ENCODE measurements at regions not wholly inside any gene's neighbourhood (a gene's known extent, or its start where the extent isn't known, plus 50 kb on each side); places are given as distances from the start of the nearest gene placed in this dataset.

DNA sequence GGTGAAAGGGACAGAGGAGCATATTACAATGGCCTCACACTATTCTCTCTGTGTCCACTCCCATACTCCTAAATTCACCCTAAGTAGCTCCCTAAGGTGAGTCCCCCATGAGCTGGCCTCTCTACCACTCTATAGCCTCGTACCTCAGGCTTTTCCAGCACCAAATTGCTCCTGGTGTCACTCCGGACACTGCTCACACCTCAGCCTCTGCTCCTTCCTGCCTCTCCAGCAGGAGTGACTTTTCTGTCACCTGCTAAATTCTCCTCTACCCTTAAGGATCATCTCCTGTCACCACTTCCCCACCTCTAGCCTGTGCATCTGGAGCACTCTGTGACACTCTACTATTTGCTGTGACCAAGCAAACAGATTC lies 65.8 kb upstream of the CAMK1G start:
- in situ Hi-C loops (cut with MboI) = no loop called here
- no peak for DNase-seq

GRCh38 chr1:209519786-209520185 lies 63.7 kb upstream of the CAMK1G start:
- Histone ChIP-seq H3K9ac (no peak overlapping the region), H3K79me2 (ENCODE audit: insufficient read depth) (no peaks in the 10 kb centered on the region), H2AFZ (no peak overlapping the region), H3F3A (ENCODE audit: insufficient read depth) (no peaks in the 10 kb centered on the region), H3K4me1 (ENCODE audit: insufficient read depth) (no peaks in the 10 kb centered on the region), H3K4me3 (no peak overlapping the region), H3K4me2 (ENCODE audit: unreplicated experiment) (no peak overlapping the region), H4K20me1 (ENCODE audit: insufficient read depth) (no peaks in the 10 kb centered on the region), H3K9me3 (ENCODE audit: low read depth) (no peaks in the 10 kb centered on the region), H3K27me3 (replicated peaks; ENCODE audit: insufficient read depth) (0 out of 2 replicates have a peak, but pooled peaks cover 6% of the 10 kb centered on the region), H3K9me2 (ENCODE audit: insufficient read depth) (no peaks in the 10 kb centered on the region), H3K27ac (no peak overlapping the region), H3K36me3 (ENCODE audit: low read depth) (no peaks in the 10 kb centered on the region)
- in situ Hi-C loops (cut with MboI) = no loop called here
- DNase-seq = no peak
- WGBS, 2 experiments (ENCODE audit: low coverage in 1 of 2, low lambda C conversion rate in 2 of 2, missing lambda C conversion rate in 2 of 2) = 30 to 43% methylated on average over 4 of the region's 4 CpGs
- TF ChIP-seq EZH2 (IDR thresholded peaks at IDR 0.05; ENCODE audit: insufficient read depth, poor library complexity, severe bottlenecking) (no peak), EZH2phosphoT487 (IDR thresholded peaks at IDR 0.05; ENCODE audit: insufficient read depth, low read depth) (no peak)

More for the DNA sequence above, 65.8 kb upstream of the CAMK1G start:
- Histone ChIP-seq H3K4me2 (ENCODE audit: unreplicated experiment) (no peak overlapping the region), H3K4me3 (no peak overlapping the region), H3K9me3 (ENCODE audit: low read depth) (no peaks in the 10 kb centered on the region), H4K20me1 (ENCODE audit: insufficient read depth) (no peaks in the 10 kb centered on the region), H3K79me2 (ENCODE audit: insufficient read depth) (no peaks in the 10 kb centered on the region), H2AFZ (no peak overlapping the region), H3F3A (ENCODE audit: insufficient read depth) (no peaks in the 10 kb centered on the region), H3K27me3 (replicated peaks; ENCODE audit: insufficient read depth) (0 out of 2 replicates have a peak, but pooled peaks cover 6% of the 10 kb centered on the region), H3K9me2 (ENCODE audit: insufficient read depth) (no peaks in the 10 kb centered on the region), H3K36me3 (ENCODE audit: low read depth) (no peaks in the 10 kb centered on the region), H3K9ac (no peak overlapping the region), H3K27ac (no peak overlapping the region), H3K4me1 (ENCODE audit: insufficient read depth) (no peaks in the 10 kb centered on the region)
- WGBS, 2 experiments (ENCODE audit: low coverage in 1 of 2, low lambda C conversion rate in 2 of 2, missing lambda C conversion rate in 2 of 2) = 24 to 35% methylated on average over 2 of the region's 2 CpGs
- TF ChIP-seq EZH2 (IDR thresholded peaks at IDR 0.05; ENCODE audit: insufficient read depth, poor library complexity, severe bottlenecking) (no peak), EZH2phosphoT487 (IDR thresholded peaks at IDR 0.05; ENCODE audit: insufficient read depth, low read depth) (no peak)

DNA sequence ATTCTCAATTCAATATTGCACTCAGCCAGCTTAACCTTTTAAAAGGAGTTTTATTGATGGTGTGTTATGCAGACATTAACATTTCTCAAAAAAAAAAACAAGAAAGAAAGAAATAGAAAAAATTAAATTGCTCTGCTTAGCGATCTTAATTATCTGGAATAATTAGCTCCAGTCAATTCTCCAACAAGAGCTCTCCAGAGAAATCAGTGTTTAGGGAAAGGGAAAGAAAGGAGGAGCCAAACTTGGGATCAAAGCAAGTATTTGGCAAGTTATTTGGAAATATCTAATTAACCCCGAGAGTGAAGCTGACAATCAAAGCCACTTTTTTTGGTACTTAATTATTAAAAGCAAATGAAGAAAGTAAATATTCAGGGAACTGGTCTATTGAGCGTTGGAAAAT lies 60.7 kb upstream of the CAMK1G start:
- H3K27ac ChIP-seq = no peak overlapping the region
- 0 out of 2 replicates have a peak, but pooled peaks cover 5% of the 10 kb centered on the region for H3F3A ChIP-seq (ENCODE audit: insufficient read depth)
- no peaks in the 10 kb centered on the region for H3K9me3 ChIP-seq (ENCODE audit: low read depth)
- no peaks in the 10 kb centered on the region for H3K79me2 ChIP-seq (ENCODE audit: insufficient read depth)
- H3K27me3 ChIP-seq (replicated peaks; ENCODE audit: insufficient read depth) = peaks cover 2% of the 10 kb centered on the region; the same call in 1 of the 2 replicates
- H3K9ac ChIP-seq = no peak overlapping the region
- H3K4me2 ChIP-seq (ENCODE audit: unreplicated experiment) = no peak overlapping the region
- WGBS, 2 experiments (ENCODE audit: low coverage in 1 of 2, low lambda C conversion rate in 2 of 2, missing lambda C conversion rate in 2 of 2) = 2 to 3% methylated on average over 3 of the region's 3 CpGs
- H3K4me3 ChIP-seq = no peak overlapping the region
- no peaks in the 10 kb centered on the region for H3K36me3 ChIP-seq (ENCODE audit: low read depth)
- no peaks in the 10 kb centered on the region for H3K9me2 ChIP-seq (ENCODE audit: insufficient read depth)
- TF ChIP-seq EZH2 (IDR thresholded peaks at IDR 0.05; ENCODE audit: insufficient read depth, poor library complexity, severe bottlenecking) (no peak), EZH2phosphoT487 (IDR thresholded peaks at IDR 0.05; ENCODE audit: insufficient read depth, low read depth) (no peak)
- in situ Hi-C loops (cut with MboI) = no loop called here
- no peak for DNase-seq
- no peaks in the 10 kb centered on the region for H3K4me1 ChIP-seq (ENCODE audit: insufficient read depth)
- H2AFZ ChIP-seq = no peak overlapping the region
- no peaks in the 10 kb centered on the region for H4K20me1 ChIP-seq (ENCODE audit: insufficient read depth)

- 0 out of 2 replicates have a peak, but pooled peaks cover 5% of the 10 kb centered on the region for H3F3A ChIP-seq (ENCODE audit: insufficient read depth)
- in situ Hi-C loops (cut with MboI) = no loop called here
- no peaks in the 10 kb centered on the region for H3K9me2 ChIP-seq (ENCODE audit: insufficient read depth)
- no peak overlapping the region for H3K9ac ChIP-seq
- H3K36me3 ChIP-seq (ENCODE audit: low read depth) = no peaks in the 10 kb centered on the region
- no peak overlapping the region for H3K27ac ChIP-seq
- no peak overlapping the region for H3K4me3 ChIP-seq
- no peak overlapping the region for H3K4me2 ChIP-seq (ENCODE audit: unreplicated experiment)
- 0 to 9% methylated on average over 2 of the region's 2 CpGs for WGBS, 2 experiments (ENCODE audit: low coverage in 1 of 2, low lambda C conversion rate in 2 of 2, missing lambda C conversion rate in 2 of 2)
- no peaks in the 10 kb centered on the region for H3K9me3 ChIP-seq (ENCODE audit: low read depth)
- no peaks in the 10 kb centered on the region for H3K79me2 ChIP-seq (ENCODE audit: insufficient read depth)
- no peaks in the 10 kb centered on the region for H3K4me1 ChIP-seq (ENCODE audit: insufficient read depth)
- TF ChIP-seq EZH2phosphoT487 (IDR thresholded peaks at IDR 0.05; ENCODE audit: insufficient read depth, low read depth) (no peak), EZH2 (IDR thresholded peaks at IDR 0.05; ENCODE audit: insufficient read depth, poor library complexity, severe bottlenecking) (no peak)
- no peak for DNase-seq
- H2AFZ ChIP-seq = no peak overlapping the region
- no peaks in the 10 kb centered on the region for H4K20me1 ChIP-seq (ENCODE audit: insufficient read depth)
- peaks cover 2% of the 10 kb centered on the region; the same call in 1 of the 2 replicates for H3K27me3 ChIP-seq (replicated peaks; ENCODE audit: insufficient read depth)
Observed at GRCh38 chr1:209526137-209526536, 57.4 kb upstream of the CAMK1G start.

- WGBS, 2 experiments (ENCODE audit: low coverage in 1 of 2, low lambda C conversion rate in 2 of 2, missing lambda C conversion rate in 2 of 2) = 19 to 26% methylated on average over 2 of the region's 2 CpGs
- Histone ChIP-seq H3K27ac (no peak overlapping the region), H3F3A (ENCODE audit: insufficient read depth) (0 out of 2 replicates have a peak, but pooled peaks cover 5% of the 10 kb centered on the region), H3K9ac (no peak overlapping the region; the same call in 1 of the 2 replicates), H3K9me2 (ENCODE audit: insufficient read depth) (no peaks in the 10 kb centered on the region), H3K4me2 (ENCODE audit: unreplicated experiment) (no peak overlapping the region), H3K27me3 (replicated peaks; ENCODE audit: insufficient read depth) (peaks cover 4% of the 10 kb centered on the region; the same call in 1 of the 2 replicates), H3K4me1 (ENCODE audit: insufficient read depth) (no peaks in the 10 kb centered on the region), H3K79me2 (ENCODE audit: insufficient read depth) (no peaks in the 10 kb centered on the region), H3K36me3 (ENCODE audit: low read depth) (no peaks in the 10 kb centered on the region), H3K4me3 (no peak overlapping the region), H4K20me1 (ENCODE audit: insufficient read depth) (no peaks in the 10 kb centered on the region), H2AFZ (no peak overlapping the region), H3K9me3 (ENCODE audit: low read depth) (no peaks in the 10 kb centered on the region)
- TF ChIP-seq EZH2phosphoT487 (IDR thresholded peaks at IDR 0.05; ENCODE audit: insufficient read depth, low read depth) (no peak), EZH2 (IDR thresholded peaks at IDR 0.05; ENCODE audit: insufficient read depth, poor library complexity, severe bottlenecking) (no peak)
- DNase-seq = peak; percentile 46
- in situ Hi-C loops (cut with MboI) = no loop called here
Observed at GRCh38 chr1:209527372-209527771, 56.1 kb upstream of the CAMK1G start.
